GM12878 (cell line): ENCODE measurements at regions not wholly inside any gene's neighbourhood (a gene's known extent, or its start where the extent isn't known, plus 50 kb on each side); places are given as distances from the start of the nearest gene placed in this dataset.
A peak's percentile ranks its signal among the peaks of the same experiment; 100 is the strongest.

ENCODE experiments used
- ATAC-seq: fragments of 200-7000 bp; cut with Tn5 transposase; 3 replicates; pipeline ENCODE4 v1.9.1; 2020; ENCODE audit warnings: mild to moderate bottlenecking, moderate library complexity
- BruUV-seq: library from RNA; stranded (reverse); fragments of 400-500 nt; replicated peaks from 2 replicates; lab custom pipeline; 2021; lab: Mats Ljungman, UMichigan
- CTCF ChIA-PET: fragments of 300-600 bp; sonication (Branson Sonifier 250); formaldehyde crosslinking; extraction: SDS; loops from one replicate; lab custom pipeline; 2021; ENCODE audit warnings: inconsistent platforms; lab: Yijun Ruan, JAX
- POLR2A ChIA-PET: fragments of 350-600 bp; formaldehyde crosslinking; extraction: SDS; loops from one replicate; lab custom pipeline; 2021; ENCODE audit warnings: inconsistent platforms; lab: Charles Lee
- RAD21 ChIA-PET: fragments of 300-600 bp; sonication (Branson Sonifier 250); formaldehyde crosslinking; loops from one replicate; lab custom pipeline; 2023; ENCODE audit warnings: antibody characterized with exemption; ENCODE audit not compliant: unreplicated experiment; lab: Charles Lee
- SMC1A ChIA-PET: fragments of 300-600 bp; sonication (Branson Sonifier 250); formaldehyde crosslinking; loops from one replicate; lab custom pipeline; 2023; ENCODE audit not compliant: unreplicated experiment, uncharacterized antibody; lab: Charles Lee
- DNase-seq: peaks from one replicate; pipeline ENCODE4 v3.0.0-alpha.2; 2011; ENCODE audit warnings: low read depth, low spot score
- FAIRE-seq: peaks from 3 replicates; lab custom pipeline; 2011; peaks lifted over from hg19 to GRCh38; lab: Jason Lieb, UNC
- H2AFZ ChIP-seq: 2 replicates; pipeline ENCODE4 v1.6.0; 2011; ENCODE audit warnings: low read depth, low read length, control low read depth; ENCODE audit not compliant: control insufficient read depth
- H3K27ac ChIP-seq: 2 replicates; pipeline ENCODE4 v1.5.1; 2011; ENCODE audit warnings: control low read depth; ENCODE audit not compliant: control insufficient read depth, insufficient read depth
- H3K27me3 ChIP-seq, 2 experiments: replicated peaks in 1 of 2; 2 replicates each; pipeline versions ENCODE4 v1.6.0 to v1.6.1; 2011; ENCODE audit warnings: low read length in 1 of 2; ENCODE audit not compliant: control insufficient read depth in 2 of 2, insufficient read depth in 2 of 2
- H3K36me3 ChIP-seq, 2 experiments: 2 replicates each; pipeline ENCODE4 v1.5.1; 2011; ENCODE audit warnings: low read length in 1 of 2; ENCODE audit not compliant: control insufficient read depth in 2 of 2, insufficient read depth in 2 of 2
- H3K4me1 ChIP-seq: 2 replicates; pipeline ENCODE4 v1.6.1; 2011; ENCODE audit warnings: mild to moderate bottlenecking, low read length, moderate library complexity, mixed read lengths; ENCODE audit not compliant: control insufficient read depth, insufficient read depth
- H3K4me2 ChIP-seq: 2 replicates; pipeline ENCODE4 v1.6.0; 2011; ENCODE audit warnings: control low read depth; ENCODE audit not compliant: control insufficient read depth, insufficient read depth
- H3K4me3 ChIP-seq: fragments of 200-600 bp; sonication (generic); 2 replicates; pipeline ENCODE4 v1.5.1; 2016
- H3K79me2 ChIP-seq: 2 replicates; pipeline ENCODE4 v1.6.0; 2011; ENCODE audit warnings: low read length; ENCODE audit not compliant: control insufficient read depth, insufficient read depth
- H3K9ac ChIP-seq: 2 replicates; pipeline ENCODE4 v1.8.0; 2011; ENCODE audit warnings: low read length, control low read depth, mixed read lengths; ENCODE audit not compliant: control insufficient read depth, insufficient read depth
- H3K9me3 ChIP-seq: replicated peaks from 3 replicates; pipeline ENCODE4 v1.5.1; 2011; ENCODE audit warnings: mild to moderate bottlenecking, low read length; ENCODE audit not compliant: control insufficient read depth, insufficient read depth
- H4K20me1 ChIP-seq: 2 replicates; pipeline ENCODE4 v1.6.0; 2011; ENCODE audit not compliant: control insufficient read depth, insufficient read depth
- CHD4 ChIP-seq: fragments of 200-600 bp; sonication (generic); IDR thresholded peaks from 2 replicates; pipeline ENCODE4 v1.6.1; 2016; ENCODE audit warnings: mild to moderate bottlenecking
- FOS ChIP-seq: IDR thresholded peaks from 3 replicates; pipeline ENCODE4 v1.6.1; 2011; ENCODE audit warnings: borderline replicate concordance; ENCODE audit not compliant: insufficient read length; ENCODE audit errors: extremely low read depth
- FOXM1 ChIP-seq: IDR thresholded peaks from 2 replicates; pipeline ENCODE4 v1.6.1; 2012; ENCODE audit warnings: low read depth, mild to moderate bottlenecking, inconsistent platforms, low read length, moderate library complexity
- MYC ChIP-seq: IDR thresholded peaks from 2 replicates; pipeline ENCODE4 v1.6.1; 2011; ENCODE audit warnings: mild to moderate bottlenecking, low read length, moderate library complexity, inconsistent platforms; ENCODE audit not compliant: insufficient read depth, insufficient replicate concordance, insufficient read length, severe bottlenecking
- PML ChIP-seq: IDR thresholded peaks from 2 replicates; pipeline ENCODE4 v1.6.1; 2012; ENCODE audit warnings: low read length, inconsistent platforms
- RAD21 ChIP-seq: IDR thresholded peaks from 2 replicates; pipeline ENCODE4 v1.6.1; 2011; ENCODE audit warnings: mild to moderate bottlenecking, low read depth, low read length, moderate library complexity; ENCODE audit not compliant: insufficient read depth
- SMAD5 ChIP-seq: IDR thresholded peaks from 2 replicates; pipeline ENCODE4 v1.6.1; 2016; ENCODE audit warnings: antibody characterized with exemption, low read depth
- SRF ChIP-seq, 2 experiments: IDR thresholded peaks; 2 replicates each; pipeline ENCODE4 v1.6.1; 2011; ENCODE audit warnings: low read depth in 2 of 2, low read length in 2 of 2, mild to moderate bottlenecking in 1 of 2, moderate library complexity in 1 of 2
- YY1 ChIP-seq: IDR thresholded peaks from 2 replicates; pipeline ENCODE4 v1.6.1; 2011; ENCODE audit warnings: low read depth, mild to moderate bottlenecking, low read length
- WGBS: methylation state at CpG from one replicate; pipeline ENCODE4 v1.1.6; 2016; ENCODE audit warnings: low lambda C conversion rate; ENCODE audit not compliant: insufficient replicate concordance, insufficient coverage; ENCODE audit errors: missing lambda C conversion rate; 5-methylcytosine and 5-hydroxymethylcytosine counted together
- in situ Hi-C: fragments of 300-500 bp; cut with MboI; formaldehyde crosslinking; loops from 9 replicates; pipeline ENCODE4 v1.14.3; 2018; ENCODE audit warnings: mixed read lengths
- intact Hi-C: fragments of 100-400 bp; cut with micrococcal nuclease; formaldehyde crosslinking; loops from one replicate; pipeline ENCODE4 v1.14.2; 2022; ENCODE audit not compliant: unreplicated experiment
- TF ChIP-seq, protein P1 (sequence below), 3 experiments: IDR thresholded peaks in 2 of 3; conservative IDR thresholded peaks in 1 of 3; 2 replicates each; pipeline ENCODE4 v1.5.1; 2011; ENCODE audit warnings: low read depth in 3 of 3, low read length in 3 of 3, mild to moderate bottlenecking in 3 of 3, control low read depth in 2 of 3, moderate library complexity in 2 of 3, inconsistent platforms in 1 of 3, mixed read lengths in 1 of 3; ENCODE audit not compliant: control insufficient read depth in 2 of 3, insufficient read depth in 1 of 3; ENCODE audit errors: extremely low read depth in 1 of 3

DNA sequence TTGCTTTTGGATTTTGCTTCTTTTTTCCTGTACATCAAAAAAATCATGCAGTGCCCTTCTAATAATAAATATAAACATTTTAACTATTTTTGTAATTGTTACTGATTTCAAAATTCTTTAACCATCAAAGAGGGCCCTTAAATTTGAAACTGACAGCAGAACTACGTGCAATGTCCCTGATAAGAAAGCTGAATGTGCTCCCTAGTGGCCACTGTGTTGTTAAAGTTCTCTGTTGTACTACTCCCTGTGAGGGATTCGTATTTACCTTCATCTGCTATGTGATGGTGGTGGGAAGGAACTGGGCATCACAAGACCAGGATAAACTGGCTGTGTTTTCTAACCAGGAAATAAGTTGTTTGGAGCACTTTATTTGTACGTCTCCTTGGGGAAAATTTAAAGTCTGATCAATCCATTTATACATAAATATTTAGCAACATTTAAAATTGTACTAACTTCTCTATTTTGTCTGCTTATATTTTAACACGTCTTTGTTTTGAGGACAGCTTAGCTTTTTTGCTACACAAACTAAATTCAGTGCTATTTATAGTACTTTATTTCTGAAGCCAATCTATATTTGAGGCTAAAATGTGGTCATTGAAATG, 322.4 kb downstream of the HGF start:
- H3K9ac ChIP-seq: no peak overlapping the region
- FAIRE-seq (no peak), ATAC-seq (peak; percentile 70; the same call in 2 of the 3 replicates), DNase-seq (no peak)
- H3K36me3 ChIP-seq: no peaks in the 10 kb centered on the region
- in situ Hi-C loops: no loop called here
- H3K27ac ChIP-seq: no peak overlapping the region
- ChIA-PET CTCF (interaction anchor here (1.8 kb wide), 1 partner anchor 37 kb away, joined by 4 read pairs; no protein-coding TSS in a partner anchor), POLR2A (no interaction called here), RAD21 (no interaction called here), SMC1A (no interaction called here)
- H3K4me2 ChIP-seq: no peak overlapping the region
- no peak for TF ChIP-seq FOXM1
- peak; percentile 22; the same call in 1 of the 2 replicates for TF ChIP-seq RAD21
- no peak for TF ChIP-seq PML
- TF ChIP-seq FOS: no peak
- no peak for TF ChIP-seq SMAD5
- TF ChIP-seq MYC: no peak
- TF ChIP-seq SRF (IDR thresholded peaks at IDR 0.05; ENCODE audit: low read depth in 2 of 2, low read length in 2 of 2): no peak
- TF ChIP-seq CHD4: no peak
- no peak for TF ChIP-seq YY1
- TF ChIP-seq, protein P1, sequence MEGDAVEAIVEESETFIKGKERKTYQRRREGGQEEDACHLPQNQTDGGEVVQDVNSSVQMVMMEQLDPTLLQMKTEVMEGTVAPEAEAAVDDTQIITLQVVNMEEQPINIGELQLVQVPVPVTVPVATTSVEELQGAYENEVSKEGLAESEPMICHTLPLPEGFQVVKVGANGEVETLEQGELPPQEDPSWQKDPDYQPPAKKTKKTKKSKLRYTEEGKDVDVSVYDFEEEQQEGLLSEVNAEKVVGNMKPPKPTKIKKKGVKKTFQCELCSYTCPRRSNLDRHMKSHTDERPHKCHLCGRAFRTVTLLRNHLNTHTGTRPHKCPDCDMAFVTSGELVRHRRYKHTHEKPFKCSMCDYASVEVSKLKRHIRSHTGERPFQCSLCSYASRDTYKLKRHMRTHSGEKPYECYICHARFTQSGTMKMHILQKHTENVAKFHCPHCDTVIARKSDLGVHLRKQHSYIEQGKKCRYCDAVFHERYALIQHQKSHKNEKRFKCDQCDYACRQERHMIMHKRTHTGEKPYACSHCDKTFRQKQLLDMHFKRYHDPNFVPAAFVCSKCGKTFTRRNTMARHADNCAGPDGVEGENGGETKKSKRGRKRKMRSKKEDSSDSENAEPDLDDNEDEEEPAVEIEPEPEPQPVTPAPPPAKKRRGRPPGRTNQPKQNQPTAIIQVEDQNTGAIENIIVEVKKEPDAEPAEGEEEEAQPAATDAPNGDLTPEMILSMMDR (IDR thresholded peaks at IDR 0.05 in 2 of 3, conservative IDR thresholded peaks at IDR 0.05 in 1 of 3; ENCODE audit: control insufficient read depth in 2 of 3, extremely low read depth in 1 of 3, insufficient read depth in 1 of 3, low read depth in 3 of 3, low read length in 3 of 3): peak in 1 of 3 experiments; percentile 20; a peak in 2 of 6 replicates
- 0% methylated on average over 4 of the region's 4 CpGs for WGBS
- H2AFZ ChIP-seq: no peak overlapping the region
- no peaks in the 10 kb centered on the region for H3K9me3 ChIP-seq
- H3K79me2 ChIP-seq: no peaks in the 10 kb centered on the region
- no peaks in the 10 kb centered on the region for H4K20me1 ChIP-seq
- H3K27me3 ChIP-seq: no peaks in the 10 kb centered on the region
- BruUV-seq: no TSS peak
- intact Hi-C loops: no loop called here
- H3K4me3 ChIP-seq: no peak overlapping the region
- H3K4me1 ChIP-seq: no peaks in the 10 kb centered on the region
